AG20443 (cell line): ENCODE measurements at regions not wholly inside any gene's neighbourhood (a gene's known extent, or its start where the extent isn't known, plus 50 kb on each side); places are given as distances from the start of the nearest gene placed in this dataset.
"Not testable (repeated sequence)": the region's sequence is repeated elsewhere in the genome, so short reads cannot be mapped to it uniquely, and the experiment has no call there.

Source experiments
- DNase-seq: peaks from one replicate; pipeline ENCODE4 v3.0.0; 2012; ENCODE audit warnings: low spot score, mixed read lengths

- DNase-seq, result no peak
Measured at GRCh38 chr13:99774644-99775043, 196.9 kb downstream of the ZIC5 start.

GRCh38 chr13:99768986-99769385 is 202.6 kb downstream of the ZIC5 start:
- no peak for DNase-seq

GRCh38 chr13:99766641-99767045 is 204.9 kb downstream of the ZIC5 start:
- no peak for DNase-seq

GRCh38 chr13:99765869-99766268 is 205.7 kb downstream of the ZIC5 start:
- DNase-seq, result no peak

- DNase-seq, result no peak
Measured at GRCh38 chr13:99760456-99760855, 211.1 kb downstream of the ZIC5 start.

- no peak for DNase-seq
Measured at GRCh38 chr13:99759163-99759552, 212.4 kb downstream of the ZIC5 start.

- DNase-seq, result no peak
Measured at GRCh38 chr13:99758460-99759162, 213.0 kb downstream of the ZIC5 start.

GRCh38 chr13:99757756-99758459 is 213.7 kb downstream of the ZIC5 start:
- no peak for DNase-seq

GRCh38 chr13:99756281-99756680 is 215.3 kb downstream of the ZIC5 start:
- no peak for DNase-seq

- DNase-seq, result not testable (repeated sequence)
Measured at GRCh38 chr13:99754750-99755149, 216.8 kb downstream of the ZIC5 start.

- DNase-seq, result no peak
Measured at GRCh38 chr13:99752373-99752772, 219.2 kb downstream of the ZIC5 start.

GRCh38 chr13:99751517-99752199 is 219.9 kb downstream of the ZIC5 start:
- no peak for DNase-seq

GRCh38 chr13:99750951-99751350 is 220.6 kb downstream of the ZIC5 start:
- DNase-seq, result no peak

GRCh38 chr13:99749271-99750019 is 222.1 kb downstream of the ZIC5 start:
- DNase-seq, result no peak

- no peak for DNase-seq
Measured at GRCh38 chr13:99747403-99747710, 224.2 kb downstream of the ZIC5 start.

GRCh38 chr13:99746637-99747402 is 224.7 kb downstream of the ZIC5 start:
- DNase-seq, result no peak

- DNase-seq, result no peak
Measured at GRCh38 chr13:99743094-99743493, 228.5 kb downstream of the ZIC5 start.

GRCh38 chr13:99741960-99742359 is 229.6 kb downstream of the ZIC5 start:
- DNase-seq, result no peak

GRCh38 chr13:99740251-99740979 is 231.2 kb downstream of the ZIC5 start:
- DNase-seq, result no peak

- no peak for DNase-seq
Measured at GRCh38 chr13:99738626-99739025, 232.9 kb downstream of the ZIC5 start.
